ENCODE measurements at regions not wholly inside any gene's neighbourhood (a gene's known extent, or its start where the extent isn't known, plus 50 kb on each side); places are given as distances from the start of the nearest gene placed in this dataset.

- BruUV-seq (replicated peaks) = no TSS peak
- Mint-ChIP-seq H3K4me3 (ENCODE audit: low read depth, unreplicated experiment) (peak overlapping the region; percentile 68), H3K27ac (ENCODE audit: unreplicated experiment) (peak overlapping the region; percentile 20), H3K36me3 (ENCODE audit: insufficient read depth, unreplicated experiment) (peaks cover 9% of the 10 kb centered on the region), H3K27me3 (ENCODE audit: unreplicated experiment) (peaks cover 58% of the 10 kb centered on the region), H3K4me1 (ENCODE audit: low read depth, unreplicated experiment) (peaks cover 10% of the 10 kb centered on the region), H3K9me3 (ENCODE audit: low read depth, unreplicated experiment) (no peaks in the 10 kb centered on the region)
- CTCF ChIA-PET = interaction anchor here (1.1 to 1.4 kb wide), 7 partner anchors 57 to 330 kb away, joined by 3 to 5 read pairs (median 4); no protein-coding TSS in a partner anchor
- no peak for TF ChIP-seq CTCF (IDR thresholded peaks at IDR 0.05; ENCODE audit: unreplicated experiment)
- intact Hi-C loops (cut with micrococcal nuclease; ENCODE audit: unreplicated experiment) = loop anchor here (2.0 to 10.0 kb wide), 3 partner anchors 110 to 327 kb away; no protein-coding TSS in a partner anchor
- no peak for DNase-seq
These were observed 128.8 kb downstream of the NDUFA12 start for GRCh38 chr12:94874518-94875302.

- CTCF ChIA-PET = no interaction called here
- H3K27ac Mint-ChIP-seq (ENCODE audit: unreplicated experiment) = peak overlapping the region; percentile 20
- H3K9me3 Mint-ChIP-seq (ENCODE audit: low read depth, unreplicated experiment) = no peaks in the 10 kb centered on the region
- H3K27me3 Mint-ChIP-seq (ENCODE audit: unreplicated experiment) = peaks cover 58% of the 10 kb centered on the region
- peak overlapping the region; percentile 68 for H3K4me3 Mint-ChIP-seq (ENCODE audit: low read depth, unreplicated experiment)
- DNase-seq = no peak
- peaks cover 9% of the 10 kb centered on the region for H3K36me3 Mint-ChIP-seq (ENCODE audit: insufficient read depth, unreplicated experiment)
- no TSS peak for BruUV-seq (replicated peaks)
- TF ChIP-seq CTCF (IDR thresholded peaks at IDR 0.05; ENCODE audit: unreplicated experiment) = no peak
- intact Hi-C loops (cut with micrococcal nuclease; ENCODE audit: unreplicated experiment) = loop anchor here (2.0 to 10.0 kb wide), 2 partner anchors 109 to 271 kb away; no protein-coding TSS in a partner anchor
- H3K4me1 Mint-ChIP-seq (ENCODE audit: low read depth, unreplicated experiment) = peaks cover 10% of the 10 kb centered on the region
These were observed 129.6 kb downstream of the NDUFA12 start for GRCh38 chr12:94873734-94874517.

- peaks cover 9% of the 10 kb centered on the region for H3K36me3 Mint-ChIP-seq (ENCODE audit: insufficient read depth, unreplicated experiment)
- peaks cover 58% of the 10 kb centered on the region for H3K27me3 Mint-ChIP-seq (ENCODE audit: unreplicated experiment)
- DNase-seq = peak; percentile 46
- H3K27ac Mint-ChIP-seq (ENCODE audit: unreplicated experiment) = no peak overlapping the region
- no TSS peak for BruUV-seq (replicated peaks)
- intact Hi-C loops (cut with micrococcal nuclease; ENCODE audit: unreplicated experiment) = loop anchor here (10.0 kb wide), 1 partner anchor 108 kb away; no protein-coding TSS in a partner anchor
- CTCF ChIA-PET = no interaction called here
- H3K9me3 Mint-ChIP-seq (ENCODE audit: low read depth, unreplicated experiment) = no peaks in the 10 kb centered on the region
- peaks cover 10% of the 10 kb centered on the region for H3K4me1 Mint-ChIP-seq (ENCODE audit: low read depth, unreplicated experiment)
- H3K4me3 Mint-ChIP-seq (ENCODE audit: low read depth, unreplicated experiment) = peak overlapping the region; percentile 68
- no peak for TF ChIP-seq CTCF (IDR thresholded peaks at IDR 0.05; ENCODE audit: unreplicated experiment)
These were observed 130.3 kb downstream of the NDUFA12 start for GRCh38 chr12:94872971-94873733.

- TF ChIP-seq CTCF (IDR thresholded peaks at IDR 0.05; ENCODE audit: unreplicated experiment) = no peak
- Mint-ChIP-seq H3K36me3 (ENCODE audit: insufficient read depth, unreplicated experiment) (peaks cover 9% of the 10 kb centered on the region), H3K27ac (ENCODE audit: unreplicated experiment) (no peak overlapping the region), H3K4me1 (ENCODE audit: low read depth, unreplicated experiment) (peaks cover 10% of the 10 kb centered on the region), H3K4me3 (ENCODE audit: low read depth, unreplicated experiment) (peak overlapping the region; percentile 68), H3K9me3 (ENCODE audit: low read depth, unreplicated experiment) (no peaks in the 10 kb centered on the region), H3K27me3 (ENCODE audit: unreplicated experiment) (peaks cover 58% of the 10 kb centered on the region)
- no TSS peak for BruUV-seq (replicated peaks)
- CTCF ChIA-PET = no interaction called here
- intact Hi-C loops (cut with micrococcal nuclease; ENCODE audit: unreplicated experiment) = loop anchor here (10.0 kb wide), 1 partner anchor 108 kb away; no protein-coding TSS in a partner anchor
- no peak for DNase-seq
These were observed 130.9 kb downstream of the NDUFA12 start for GRCh38 chr12:94872671-94872970.

Data from Calu3 (cell line).